Ascending aorta (tissue), 2 donors: ENCODE measurements at regions not wholly inside any gene's neighbourhood (a gene's known extent, or its start where the extent isn't known, plus 50 kb on each side); places are given as distances from the start of the nearest gene placed in this dataset.

Experiments used
- DNase-seq, 2 donors: peaks; one replicate each; pipeline ENCODE4 v3.0.0-alpha.2; 2019; ENCODE audit warnings: low spot score in 2 of 2
- H3K27ac ChIP-seq, 2 donors: fragments of 200-600 bp; sonication (generic); one replicate each; pipeline ENCODE4 v1.5.1; 2016 to 2017; ENCODE audit warnings: mild to moderate bottlenecking in 1 of 2
- H3K27me3 ChIP-seq: fragments of 200-600 bp; sonication (generic); one replicate; pipeline ENCODE4 v1.5.1; 2017
- H3K36me3 ChIP-seq, 2 donors: fragments of 200-600 bp; sonication (generic); one replicate each; pipeline ENCODE4 v1.5.1; 2016
- H3K4me1 ChIP-seq, 2 donors: fragments of 200-600 bp; sonication (generic); one replicate each; pipeline ENCODE4 v1.5.1; 2016 to 2017; ENCODE audit warnings: mild to moderate bottlenecking in 1 of 2
- H3K4me3 ChIP-seq, 2 donors: fragments of 200-600 bp; sonication (generic); one replicate each; pipeline ENCODE4 v1.5.1; 2016 to 2017; ENCODE audit warnings: mild to moderate bottlenecking in 1 of 2
- H3K9me3 ChIP-seq, 2 donors: fragments of 200-600 bp; sonication (generic); one replicate each; pipeline ENCODE4 v1.5.1; 2016
- CTCF ChIP-seq, 3 experiments: fragments of 200-600 bp in 2 of 3; fragments of 450-650 bp in 1 of 3; sonication (generic) in 2 of 3; IDR thresholded peaks; one replicate each; pipeline ENCODE4 v1.5.1; 2016 to 2019; ENCODE audit warnings: antibody characterized with exemption in 3 of 3, mild to moderate bottlenecking in 1 of 3, moderate library complexity in 1 of 3
- intact Hi-C: fragments of 100-400 bp; cut with DNase I; formaldehyde crosslinking; loops from one replicate; pipeline ENCODE4 v1.15.1; 2023

GRCh38 chr6:109925075-109925474, 53.0 kb upstream of the GPR6 start:
- Histone ChIP-seq H3K9me3 (no peaks in the 10 kb centered on the region), H3K27me3 (no peaks in the 10 kb centered on the region), H3K27ac (no peak overlapping the region), H3K4me3 (no peak overlapping the region), H3K4me1 (no peaks in the 10 kb centered on the region), H3K36me3 (no peaks in the 10 kb centered on the region)
- TF ChIP-seq CTCF (IDR thresholded peaks at IDR 0.05): no peak
- no peak for DNase-seq
- intact Hi-C loops: no loop called here

- intact Hi-C loops: no loop called here
- no peak for DNase-seq
- no peak overlapping the region for H3K27ac ChIP-seq
These were observed 51.1 kb upstream of the GPR6 start for GRCh38 chr6:109927052-109927451.

More at GRCh38 chr6:109927052-109927451, 51.1 kb upstream of the GPR6 start:
- H3K4me1 ChIP-seq: no peaks in the 10 kb centered on the region
- TF ChIP-seq CTCF (IDR thresholded peaks at IDR 0.05): no peak
- H3K27me3 ChIP-seq: no peaks in the 10 kb centered on the region
- H3K36me3 ChIP-seq: no peaks in the 10 kb centered on the region
- H3K9me3 ChIP-seq: no peaks in the 10 kb centered on the region
- no peak overlapping the region for H3K4me3 ChIP-seq
